ENCODE measurements at regions not wholly inside any gene's neighbourhood (a gene's known extent, or its start where the extent isn't known, plus 50 kb on each side); places are given as distances from the start of the nearest gene placed in this dataset.
A peak's percentile ranks its signal among the peaks of the same experiment; 100 is the strongest.

DNA sequence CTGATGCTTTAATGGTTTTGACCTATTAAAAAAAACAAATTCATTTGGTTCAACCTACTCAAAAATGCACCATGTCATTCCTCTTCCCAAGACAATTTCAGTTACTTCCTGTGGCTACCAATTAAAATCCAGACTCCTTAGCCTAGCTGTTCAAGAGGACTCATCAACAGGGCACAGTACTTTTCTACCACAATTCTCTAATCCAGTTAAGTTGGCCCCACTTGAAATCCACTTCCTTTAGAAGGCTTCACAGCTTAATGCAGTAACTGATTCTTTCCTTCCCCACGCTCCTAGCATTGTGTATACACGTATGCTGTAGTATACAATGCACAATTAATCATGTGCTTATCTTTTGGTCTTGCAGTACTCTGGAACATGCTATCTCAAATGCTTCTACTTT lies 129.8 kb downstream of the UGT8 start:
- Histone ChIP-seq H3K36me3 (ENCODE audit: control insufficient read depth in 2 of 3, insufficient read depth in 3 of 3, low read length in 3 of 3) (no peaks in the 10 kb centered on the region), H3K9me3 (ENCODE audit: control insufficient read depth in 2 of 3, insufficient read depth in 1 of 3, low read length in 3 of 3) (no peaks in the 10 kb centered on the region), H3K27me3 (ENCODE audit: control insufficient read depth, insufficient read depth, low read length) (no peaks in the 10 kb centered on the region), H3K4me3 (ENCODE audit: low read length in 3 of 3) (no peak overlapping the region), H3K27ac (ENCODE audit: low read depth in 2 of 2, low read length in 2 of 2) (no peak overlapping the region), H3K4me1 (ENCODE audit: control insufficient read depth in 2 of 3, insufficient read depth in 2 of 3, low read depth in 1 of 3, low read length in 3 of 3) (no peaks in the 10 kb centered on the region), H3K9ac (ENCODE audit: low read length in 3 of 3) (no peak overlapping the region)
- TF ChIP-seq, protein P1, sequence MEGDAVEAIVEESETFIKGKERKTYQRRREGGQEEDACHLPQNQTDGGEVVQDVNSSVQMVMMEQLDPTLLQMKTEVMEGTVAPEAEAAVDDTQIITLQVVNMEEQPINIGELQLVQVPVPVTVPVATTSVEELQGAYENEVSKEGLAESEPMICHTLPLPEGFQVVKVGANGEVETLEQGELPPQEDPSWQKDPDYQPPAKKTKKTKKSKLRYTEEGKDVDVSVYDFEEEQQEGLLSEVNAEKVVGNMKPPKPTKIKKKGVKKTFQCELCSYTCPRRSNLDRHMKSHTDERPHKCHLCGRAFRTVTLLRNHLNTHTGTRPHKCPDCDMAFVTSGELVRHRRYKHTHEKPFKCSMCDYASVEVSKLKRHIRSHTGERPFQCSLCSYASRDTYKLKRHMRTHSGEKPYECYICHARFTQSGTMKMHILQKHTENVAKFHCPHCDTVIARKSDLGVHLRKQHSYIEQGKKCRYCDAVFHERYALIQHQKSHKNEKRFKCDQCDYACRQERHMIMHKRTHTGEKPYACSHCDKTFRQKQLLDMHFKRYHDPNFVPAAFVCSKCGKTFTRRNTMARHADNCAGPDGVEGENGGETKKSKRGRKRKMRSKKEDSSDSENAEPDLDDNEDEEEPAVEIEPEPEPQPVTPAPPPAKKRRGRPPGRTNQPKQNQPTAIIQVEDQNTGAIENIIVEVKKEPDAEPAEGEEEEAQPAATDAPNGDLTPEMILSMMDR (IDR thresholded peaks at IDR 0.05; ENCODE audit: borderline replicate concordance, extremely low read depth, insufficient read depth), result no peak
- no peak for DNase-seq
- intact Hi-C loops (cut with DNase I), result no loop called here
- no peak for FAIRE-seq

- intact Hi-C loops (cut with DNase I), result no loop called here
- no peak for FAIRE-seq
- Histone ChIP-seq H3K4me1 (ENCODE audit: control insufficient read depth in 2 of 3, insufficient read depth in 2 of 3, low read depth in 1 of 3, low read length in 3 of 3) (no peaks in the 10 kb centered on the region), H3K27me3 (ENCODE audit: control insufficient read depth, insufficient read depth, low read length) (no peaks in the 10 kb centered on the region), H3K36me3 (ENCODE audit: control insufficient read depth in 2 of 3, insufficient read depth in 3 of 3, low read length in 3 of 3) (no peaks in the 10 kb centered on the region), H3K9ac (ENCODE audit: low read length in 3 of 3) (no peak overlapping the region), H3K4me3 (ENCODE audit: low read length in 3 of 3) (no peak overlapping the region), H3K9me3 (ENCODE audit: control insufficient read depth in 2 of 3, insufficient read depth in 1 of 3, low read length in 3 of 3) (no peaks in the 10 kb centered on the region), H3K27ac (ENCODE audit: low read depth in 2 of 2, low read length in 2 of 2) (no peak overlapping the region)
- TF ChIP-seq, protein P1 (IDR thresholded peaks at IDR 0.05; ENCODE audit: borderline replicate concordance, extremely low read depth, insufficient read depth), result no peak
- DNase-seq, result no peak
Measured at GRCh38 chr4:114729068-114729738, 130.6 kb downstream of the UGT8 start.

- peak in 1 of 5 donors; percentile 16 for DNase-seq
- Histone ChIP-seq H3K27me3 (ENCODE audit: control insufficient read depth, insufficient read depth, low read length) (no peaks in the 10 kb centered on the region), H3K4me3 (ENCODE audit: low read length in 3 of 3) (no peak overlapping the region), H3K36me3 (ENCODE audit: control insufficient read depth in 2 of 3, insufficient read depth in 3 of 3, low read length in 3 of 3) (no peaks in the 10 kb centered on the region), H3K9me3 (ENCODE audit: control insufficient read depth in 2 of 3, insufficient read depth in 1 of 3, low read length in 3 of 3) (no peaks in the 10 kb centered on the region), H3K27ac (ENCODE audit: low read depth in 2 of 2, low read length in 2 of 2) (no peak overlapping the region), H3K4me1 (ENCODE audit: control insufficient read depth in 2 of 3, insufficient read depth in 2 of 3, low read depth in 1 of 3, low read length in 3 of 3) (no peaks in the 10 kb centered on the region), H3K9ac (ENCODE audit: low read length in 3 of 3) (no peak overlapping the region)
- FAIRE-seq, result no peak
- TF ChIP-seq, protein P1 (IDR thresholded peaks at IDR 0.05; ENCODE audit: borderline replicate concordance, extremely low read depth, insufficient read depth), result no peak
- intact Hi-C loops (cut with DNase I), result no loop called here
Measured at GRCh38 chr4:114734594-114734993, 136.0 kb downstream of the UGT8 start.
